ENCODE measurements at regions not wholly inside any gene's neighbourhood (a gene's known extent, or its start where the extent isn't known, plus 50 kb on each side); places are given as distances from the start of the nearest gene placed in this dataset.
"Not testable (repeated sequence)": the region's sequence is repeated elsewhere in the genome, so short reads cannot be mapped to it uniquely, and the experiment has no call there.

DNA sequence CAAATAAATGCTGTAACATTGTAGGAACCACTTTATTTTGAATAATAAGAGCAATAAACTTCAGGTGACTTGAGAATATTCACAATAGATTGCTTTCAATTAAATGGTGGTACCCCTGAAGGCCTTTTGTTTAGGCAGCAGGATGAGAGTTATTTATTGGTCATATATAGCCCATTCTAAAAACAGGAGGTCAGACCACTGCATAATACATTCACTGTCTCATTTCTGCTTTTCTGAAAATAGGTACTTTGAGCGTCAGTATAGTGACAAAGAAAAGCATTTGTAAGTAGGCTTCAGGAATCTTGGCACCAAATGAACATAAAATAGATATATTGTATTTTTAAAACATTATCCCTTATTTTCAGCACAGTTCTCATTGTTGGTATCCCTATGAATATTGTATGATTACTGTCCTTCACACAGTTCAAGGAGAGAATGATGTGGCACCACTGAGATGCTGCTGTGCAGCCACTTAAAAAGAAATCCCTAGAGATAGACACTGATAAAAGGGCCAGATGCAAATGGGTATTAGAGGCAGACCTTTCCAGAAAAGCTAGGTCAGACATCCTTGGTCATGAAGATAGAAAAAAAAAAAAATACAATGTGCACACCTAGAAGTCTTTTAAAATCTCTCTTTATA is 381.8 kb upstream of the ST8SIA4 start:
- Histone ChIP-seq H3K14ac (ENCODE audit: insufficient read depth, low read length) (no peak overlapping the region), H3K27me3 (ENCODE audit: insufficient read depth, low read length) (no peaks in the 10 kb centered on the region), H3K9ac (ENCODE audit: extremely low read depth, insufficient read length, low read length) (no peak overlapping the region), H3K27ac (ENCODE audit: insufficient read length, low read depth, low read length) (no peak overlapping the region), H4K91ac (ENCODE audit: insufficient read length, low read depth, low read length) (no peak overlapping the region), H2BK120ac (ENCODE audit: low read depth, low read length, poor library complexity, severe bottlenecking) (no peak overlapping the region), H3K79me2 (ENCODE audit: insufficient read depth, low read length) (no peaks in the 10 kb centered on the region), H2BK20ac (ENCODE audit: low read depth, low read length, poor library complexity, severe bottlenecking) (no peak overlapping the region), H3K18ac (ENCODE audit: insufficient read length, low read depth, low read length) (no peak overlapping the region), H4K20me1 (ENCODE audit: control insufficient read depth, insufficient read depth, insufficient read length) (no peaks in the 10 kb centered on the region), H3K4me1 (ENCODE audit: insufficient read depth, low read length) (no peaks in the 10 kb centered on the region), H2AFZ (ENCODE audit: low read length) (no peak overlapping the region), H3K9me3 (ENCODE audit: control insufficient read depth, low read depth, low read length) (no peaks in the 10 kb centered on the region), H3K79me1 (ENCODE audit: insufficient read depth, low read depth, low read length, poor library complexity, severe bottlenecking) (no peaks in the 10 kb centered on the region), H3K23me2 (ENCODE audit: insufficient read length, low read depth, low read length, poor library complexity, severe bottlenecking) (no peaks in the 10 kb centered on the region), H3K4me2 (ENCODE audit: insufficient read depth, insufficient read length, low read length) (no peak overlapping the region), H2BK12ac (ENCODE audit: insufficient read length, low read depth, low read length) (no peak overlapping the region), H3T11ph (ENCODE audit: low read length) (no peak overlapping the region), H2AK5ac (ENCODE audit: insufficient read length, low read length) (no peak overlapping the region), H2BK5ac (ENCODE audit: insufficient read length, low read length) (no peak overlapping the region), H3K4ac (ENCODE audit: low read depth, low read length) (no peak overlapping the region), H3K56ac (ENCODE audit: insufficient read length, low read depth, low read length) (no peak overlapping the region), H3K23ac (ENCODE audit: insufficient read length, low read depth, low read length) (no peak overlapping the region), H4K8ac (replicated peaks; ENCODE audit: insufficient read length, low read depth, low read length) (no peak overlapping the region), H4K5ac (ENCODE audit: insufficient read length, low read depth, low read length) (no peak overlapping the region), H2BK15ac (ENCODE audit: low read depth, low read length) (no peak overlapping the region)
- no peaks in the 10 kb centered on the region for H3K4me1 Mint-ChIP-seq
- no peak for DNase-seq
- no peak overlapping the region for H3K4me3 Mint-ChIP-seq
- no peak overlapping the region for H3K27ac Mint-ChIP-seq
- TF ChIP-seq CTCF (conservative IDR thresholded peaks at IDR 0.05), result no peak
- no peaks in the 10 kb centered on the region for H3K9me3 Mint-ChIP-seq
- no peaks in the 10 kb centered on the region for H3K27me3 Mint-ChIP-seq (ENCODE audit: low read depth)
- no peaks in the 10 kb centered on the region for H3K36me3 Mint-ChIP-seq (ENCODE audit: insufficient read depth in 1 of 3, low read depth in 3 of 3)
- WGBS (ENCODE audit: extremely low coverage, insufficient read length, low lambda C conversion rate), result no CpG with 5 or more reads among the region's 1 CpG

DNA sequence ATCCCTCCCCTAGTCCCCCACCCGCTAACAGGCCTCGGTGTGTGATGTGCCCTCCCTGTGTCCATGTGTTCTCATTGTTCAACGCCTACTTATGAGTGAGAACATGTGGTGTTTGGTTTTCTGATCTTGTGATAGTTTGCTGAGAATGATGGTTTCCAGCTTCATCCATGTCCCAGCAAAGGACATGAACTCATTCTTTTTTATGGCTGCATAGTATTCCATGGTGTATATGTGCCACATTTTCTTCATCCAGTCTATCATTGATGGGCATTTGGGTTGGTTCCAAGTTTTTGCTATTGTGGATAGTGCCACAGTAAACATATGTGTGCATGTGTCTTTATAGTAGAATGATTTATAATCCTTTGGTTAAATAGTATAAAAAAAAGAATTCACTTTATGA is 380.9 kb upstream of the ST8SIA4 start:
- DNase-seq; H2BK5ac ChIP-seq (ENCODE audit: insufficient read length, low read length); H3K36me3 Mint-ChIP-seq (ENCODE audit: insufficient read depth in 1 of 3, low read depth in 3 of 3); H3K27ac Mint-ChIP-seq; H3K4me1 ChIP-seq (ENCODE audit: insufficient read depth, low read length); H2BK12ac ChIP-seq (ENCODE audit: insufficient read length, low read depth, low read length); H3K27ac ChIP-seq (ENCODE audit: insufficient read length, low read depth, low read length); H2BK15ac ChIP-seq (ENCODE audit: low read depth, low read length); H3K23ac ChIP-seq (ENCODE audit: insufficient read length, low read depth, low read length); H3K18ac ChIP-seq (ENCODE audit: insufficient read length, low read depth, low read length); H3K27me3 ChIP-seq (ENCODE audit: insufficient read depth, low read length); H4K5ac ChIP-seq (ENCODE audit: insufficient read length, low read depth, low read length); H4K8ac ChIP-seq (replicated peaks; ENCODE audit: insufficient read length, low read depth, low read length); H3T11ph ChIP-seq (ENCODE audit: low read length); H3K23me2 ChIP-seq (ENCODE audit: insufficient read length, low read depth, low read length, poor library complexity, severe bottlenecking); H3K4ac ChIP-seq (ENCODE audit: low read depth, low read length); H2AFZ ChIP-seq (ENCODE audit: low read length); H3K4me3 Mint-ChIP-seq; H2AK5ac ChIP-seq (ENCODE audit: insufficient read length, low read length); H3K9me3 ChIP-seq (ENCODE audit: control insufficient read depth, low read depth, low read length); H3K79me2 ChIP-seq (ENCODE audit: insufficient read depth, low read length); H3K27me3 Mint-ChIP-seq (ENCODE audit: low read depth); H2BK120ac ChIP-seq (ENCODE audit: low read depth, low read length, poor library complexity, severe bottlenecking); H3K4me1 Mint-ChIP-seq; H4K91ac ChIP-seq (ENCODE audit: insufficient read length, low read depth, low read length); H3K56ac ChIP-seq (ENCODE audit: insufficient read length, low read depth, low read length); H2BK20ac ChIP-seq (ENCODE audit: low read depth, low read length, poor library complexity, severe bottlenecking); H4K20me1 ChIP-seq (ENCODE audit: control insufficient read depth, insufficient read depth, insufficient read length); H3K79me1 ChIP-seq (ENCODE audit: insufficient read depth, low read depth, low read length, poor library complexity, severe bottlenecking); H3K4me2 ChIP-seq (ENCODE audit: insufficient read depth, insufficient read length, low read length); H3K9me3 Mint-ChIP-seq; H3K14ac ChIP-seq (ENCODE audit: insufficient read depth, low read length); H3K9ac ChIP-seq (ENCODE audit: extremely low read depth, insufficient read length, low read length): not testable (repeated sequence)
- WGBS (ENCODE audit: extremely low coverage, insufficient read length, low lambda C conversion rate), result no CpG with 5 or more reads among the region's 3 CpGs

Measured in H9 (cell line).